Neural cell (in vitro differentiated cells): ENCODE measurements at regions not wholly inside any gene's neighbourhood (a gene's known extent, or its start where the extent isn't known, plus 50 kb on each side); places are given as distances from the start of the nearest gene placed in this dataset.

Source experiments
- H2AFZ ChIP-seq: fragments of 200-600, 300-800 bp; sonication (generic), shearing (Covaris generic); 2 replicates; pipeline ENCODE4 v1.6.0; 2014; ENCODE audit warnings: low read depth, mild to moderate bottlenecking, antibody characterized with exemption, low read length, moderate library complexity
- H3F3A ChIP-seq: fragments of 200-600 bp; shearing (Covaris generic); 2 replicates; pipeline ENCODE4 v1.6.1; 2016; ENCODE audit warnings: mild to moderate bottlenecking, moderate library complexity, mixed read lengths, antibody characterized with exemption, low read length; ENCODE audit not compliant: insufficient read depth, poor library complexity, severe bottlenecking
- H3K27ac ChIP-seq: fragments of 200-600, 300-800 bp; sonication (generic), shearing (Covaris generic); 2 replicates; pipeline ENCODE4 v1.5.1; 2014; ENCODE audit warnings: mild to moderate bottlenecking, low read length, moderate library complexity
- H3K27me3 ChIP-seq: fragments of 300-800, 200-600 bp; sonication (generic), shearing (Covaris generic); 2 replicates; pipeline ENCODE4 v1.6.0; 2014; ENCODE audit warnings: mild to moderate bottlenecking, low read depth, low read length, moderate library complexity; ENCODE audit not compliant: insufficient read depth
- H3K36me3 ChIP-seq: fragments of 300-800, 200-600 bp; sonication (generic), shearing (Covaris generic); 2 replicates; pipeline ENCODE4 v1.5.1; 2014; ENCODE audit warnings: mild to moderate bottlenecking, antibody characterized with exemption, low read length, moderate library complexity; ENCODE audit not compliant: insufficient read depth
- H3K4me2 ChIP-seq: fragments of 300-800, 200-600 bp; sonication (generic), shearing (Covaris generic); 2 replicates; pipeline ENCODE4 v1.6.0; 2014; ENCODE audit warnings: mild to moderate bottlenecking, low read length
- H3K4me3 ChIP-seq: fragments of 300-800, 200-600 bp; sonication (generic), shearing (Covaris generic); 2 replicates; pipeline ENCODE4 v1.5.1; 2014; ENCODE audit warnings: mild to moderate bottlenecking, low read length, moderate library complexity
- H3K79me2 ChIP-seq: fragments of 200-600 bp; shearing (Covaris generic); replicated peaks from 2 replicates; pipeline ENCODE4 v1.6.0; 2014; ENCODE audit warnings: mild to moderate bottlenecking, low read length, moderate library complexity; ENCODE audit not compliant: insufficient read depth
- H3K9ac ChIP-seq: fragments of 300-800, 200-600 bp; sonication (generic), shearing (Covaris generic); 2 replicates; pipeline ENCODE4 v1.6.1; 2016; ENCODE audit warnings: mild to moderate bottlenecking, low read length, mixed read lengths
- H3K9me2 ChIP-seq: fragments of 200-600 bp; shearing (Covaris generic); 2 replicates; pipeline ENCODE4 v1.6.1; 2016; ENCODE audit warnings: mild to moderate bottlenecking, low read length, mixed read lengths; ENCODE audit not compliant: insufficient read depth
- H3K9me3 ChIP-seq: fragments of 200-600, 300-800 bp; sonication (generic), shearing (Covaris generic); 2 replicates; pipeline ENCODE4 v1.6.1; 2016; ENCODE audit warnings: mild to moderate bottlenecking, mixed run types, low read length, moderate library complexity, mixed read lengths
- H4K20me1 ChIP-seq: fragments of 200-600 bp; shearing (Covaris generic); 2 replicates; pipeline ENCODE4 v1.6.1; 2016; ENCODE audit warnings: mild to moderate bottlenecking, mixed run types; ENCODE audit not compliant: insufficient read depth
- EP300 ChIP-seq: fragments of 450-650 bp; conservative IDR thresholded peaks from 2 replicates; pipeline ENCODE4 v1.6.1; 2014; ENCODE audit warnings: antibody characterized with exemption, mild to moderate bottlenecking, moderate library complexity; ENCODE audit not compliant: poor library complexity, severe bottlenecking
- EZH2 ChIP-seq: fragments of 200-600, 300-800 bp; shearing (Covaris generic), sonication (generic); IDR thresholded peaks from 2 replicates; pipeline ENCODE4 v1.6.1; 2014; ENCODE audit warnings: antibody characterized with exemption, low read length, borderline replicate concordance, mild to moderate bottlenecking; ENCODE audit not compliant: insufficient read depth, poor library complexity, severe bottlenecking
- MXI1 ChIP-seq: fragments of 450-650 bp; conservative IDR thresholded peaks from 2 replicates; pipeline ENCODE4 v1.6.1; 2014; ENCODE audit warnings: antibody characterized with exemption, mild to moderate bottlenecking; ENCODE audit not compliant: poor library complexity, severe bottlenecking
- POLR2AphosphoS5 ChIP-seq: IDR thresholded peaks from 2 replicates; pipeline ENCODE4 v1.6.1; 2012
- RAD21 ChIP-seq: fragments of 450-650 bp; conservative IDR thresholded peaks from 2 replicates; pipeline ENCODE4 v1.6.1; 2014; ENCODE audit warnings: antibody characterized with exemption, mild to moderate bottlenecking, moderate library complexity
- SMC3 ChIP-seq: fragments of 450-650 bp; conservative IDR thresholded peaks from 2 replicates; pipeline ENCODE4 v1.6.1; 2014; ENCODE audit warnings: antibody characterized with exemption, mild to moderate bottlenecking, moderate library complexity; ENCODE audit not compliant: poor library complexity
- TAF1 ChIP-seq: IDR thresholded peaks from 2 replicates; pipeline ENCODE4 v1.6.1; 2012; ENCODE audit warnings: low read depth
- TF ChIP-seq, protein P1 (sequence below): IDR thresholded peaks from 2 replicates; pipeline ENCODE4 v1.6.1; 2012; ENCODE audit warnings: borderline replicate concordance
- TF ChIP-seq, protein P2 (sequence below): fragments of 450-650 bp; IDR thresholded peaks from 2 replicates; pipeline ENCODE4 v1.5.1; 2014; ENCODE audit warnings: antibody characterized with exemption, mild to moderate bottlenecking, moderate library complexity; ENCODE audit not compliant: poor library complexity, severe bottlenecking

DNA sequence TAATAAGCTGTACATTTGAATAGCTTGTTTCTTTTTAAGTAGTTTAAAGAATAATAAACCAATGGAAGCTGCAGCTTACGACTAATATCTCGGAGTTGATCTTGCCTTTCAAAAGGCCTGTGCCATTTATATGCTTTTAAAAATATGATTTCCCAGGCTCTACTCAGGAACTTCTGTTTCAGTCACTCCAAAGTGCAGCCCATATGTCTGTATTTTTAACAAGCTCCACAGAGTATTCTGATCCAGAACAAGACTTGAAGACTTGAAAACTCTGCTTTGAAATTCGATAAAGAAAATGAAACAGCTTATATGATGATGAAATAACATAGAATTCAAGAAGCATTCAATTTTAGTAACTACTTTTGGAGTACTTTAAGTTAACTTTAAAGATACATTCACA, 79.1 kb upstream of the PLPPR4 start:
- Histone ChIP-seq H3K9me3 (no peaks in the 10 kb centered on the region), H2AFZ (no peak overlapping the region), H3K27ac (no peak overlapping the region), H4K20me1 (no peaks in the 10 kb centered on the region), H3K79me2 (no peaks in the 10 kb centered on the region), H3K4me3 (no peak overlapping the region), H3K36me3 (no peaks in the 10 kb centered on the region), H3K4me2 (no peak overlapping the region), H3F3A (no peaks in the 10 kb centered on the region), H3K9ac (no peak overlapping the region), H3K27me3 (no peaks in the 10 kb centered on the region), H3K9me2 (no peaks in the 10 kb centered on the region)
- no peak for TF ChIP-seq EP300
- no peak for TF ChIP-seq POLR2AphosphoS5

DNA sequence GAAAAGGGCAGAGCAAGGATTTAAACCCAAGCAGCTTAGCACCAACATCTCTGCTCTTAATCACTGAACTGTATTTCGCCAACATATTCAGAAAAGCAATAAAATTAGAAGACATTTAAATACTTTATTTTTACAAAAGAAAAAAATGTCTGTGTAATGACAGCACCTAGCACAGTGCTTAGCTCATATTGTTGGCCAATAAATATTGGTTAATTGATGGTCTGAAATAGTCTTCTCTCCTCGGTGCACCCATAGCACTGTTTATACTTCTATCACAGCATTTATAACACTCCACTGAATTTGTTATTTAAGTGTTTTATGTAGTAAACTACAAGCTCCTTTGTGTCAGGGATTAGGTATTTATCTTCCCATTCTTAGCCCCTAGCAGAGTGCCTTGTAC, 70.9 kb upstream of the PLPPR4 start:
- H3K79me2 ChIP-seq, result no peaks in the 10 kb centered on the region
- no peaks in the 10 kb centered on the region for H3K36me3 ChIP-seq
- H3K27ac ChIP-seq, result no peak overlapping the region
- H3K27me3 ChIP-seq, result no peaks in the 10 kb centered on the region
- no peak overlapping the region for H3K4me3 ChIP-seq
- no peak for TF ChIP-seq RAD21
- TF ChIP-seq POLR2AphosphoS5, result no peak
- no peak for TF ChIP-seq TAF1
- no peak for TF ChIP-seq EZH2
- TF ChIP-seq, protein P1, sequence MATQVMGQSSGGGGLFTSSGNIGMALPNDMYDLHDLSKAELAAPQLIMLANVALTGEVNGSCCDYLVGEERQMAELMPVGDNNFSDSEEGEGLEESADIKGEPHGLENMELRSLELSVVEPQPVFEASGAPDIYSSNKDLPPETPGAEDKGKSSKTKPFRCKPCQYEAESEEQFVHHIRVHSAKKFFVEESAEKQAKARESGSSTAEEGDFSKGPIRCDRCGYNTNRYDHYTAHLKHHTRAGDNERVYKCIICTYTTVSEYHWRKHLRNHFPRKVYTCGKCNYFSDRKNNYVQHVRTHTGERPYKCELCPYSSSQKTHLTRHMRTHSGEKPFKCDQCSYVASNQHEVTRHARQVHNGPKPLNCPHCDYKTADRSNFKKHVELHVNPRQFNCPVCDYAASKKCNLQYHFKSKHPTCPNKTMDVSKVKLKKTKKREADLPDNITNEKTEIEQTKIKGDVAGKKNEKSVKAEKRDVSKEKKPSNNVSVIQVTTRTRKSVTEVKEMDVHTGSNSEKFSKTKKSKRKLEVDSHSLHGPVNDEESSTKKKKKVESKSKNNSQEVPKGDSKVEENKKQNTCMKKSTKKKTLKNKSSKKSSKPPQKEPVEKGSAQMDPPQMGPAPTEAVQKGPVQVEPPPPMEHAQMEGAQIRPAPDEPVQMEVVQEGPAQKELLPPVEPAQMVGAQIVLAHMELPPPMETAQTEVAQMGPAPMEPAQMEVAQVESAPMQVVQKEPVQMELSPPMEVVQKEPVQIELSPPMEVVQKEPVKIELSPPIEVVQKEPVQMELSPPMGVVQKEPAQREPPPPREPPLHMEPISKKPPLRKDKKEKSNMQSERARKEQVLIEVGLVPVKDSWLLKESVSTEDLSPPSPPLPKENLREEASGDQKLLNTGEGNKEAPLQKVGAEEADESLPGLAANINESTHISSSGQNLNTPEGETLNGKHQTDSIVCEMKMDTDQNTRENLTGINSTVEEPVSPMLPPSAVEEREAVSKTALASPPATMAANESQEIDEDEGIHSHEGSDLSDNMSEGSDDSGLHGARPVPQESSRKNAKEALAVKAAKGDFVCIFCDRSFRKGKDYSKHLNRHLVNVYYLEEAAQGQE, result no peak
- H3K9me2 ChIP-seq, result no peaks in the 10 kb centered on the region
- no peak overlapping the region for H3K9ac ChIP-seq
- no peaks in the 10 kb centered on the region for H3F3A ChIP-seq
- H4K20me1 ChIP-seq, result no peaks in the 10 kb centered on the region
- H3K4me2 ChIP-seq, result no peak overlapping the region
- no peak overlapping the region for H2AFZ ChIP-seq
- H3K9me3 ChIP-seq, result no peaks in the 10 kb centered on the region

DNA sequence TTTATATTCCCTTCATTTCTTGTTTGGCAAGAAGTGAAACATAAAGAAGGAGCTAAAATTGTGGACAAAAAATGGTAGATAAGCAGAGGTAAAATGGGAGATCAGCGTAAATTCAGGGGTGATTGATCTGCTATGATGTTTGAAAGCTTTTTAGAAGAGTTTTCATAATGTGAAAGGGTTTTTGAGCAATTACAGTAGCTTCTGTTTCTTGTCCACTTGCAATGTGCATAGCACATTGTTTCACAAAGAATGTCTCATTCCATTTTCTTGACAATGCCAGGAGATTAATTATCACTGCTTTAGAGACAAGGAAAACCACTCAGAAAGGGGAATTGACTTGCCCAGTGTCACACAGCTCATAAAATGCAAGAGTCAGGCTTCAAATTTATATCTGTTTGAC, 65.9 kb upstream of the PLPPR4 start:
- Histone ChIP-seq H3F3A (no peaks in the 10 kb centered on the region), H3K27ac (no peak overlapping the region), H3K79me2 (no peaks in the 10 kb centered on the region), H2AFZ (no peak overlapping the region), H3K4me2 (no peak overlapping the region), H3K9ac (no peak overlapping the region), H3K27me3 (no peaks in the 10 kb centered on the region), H4K20me1 (no peaks in the 10 kb centered on the region), H3K9me3 (no peaks in the 10 kb centered on the region), H3K4me3 (no peak overlapping the region), H3K9me2 (no peaks in the 10 kb centered on the region), H3K36me3 (no peaks in the 10 kb centered on the region)
- no peak for TF ChIP-seq MXI1
- no peak for TF ChIP-seq EP300
- no peak for TF ChIP-seq POLR2AphosphoS5
- TF ChIP-seq EZH2, result no peak
- TF ChIP-seq, protein P1, result no peak
- TF ChIP-seq TAF1, result no peak
- no peak for TF ChIP-seq RAD21
- no peak for TF ChIP-seq SMC3
- TF ChIP-seq, protein P2, sequence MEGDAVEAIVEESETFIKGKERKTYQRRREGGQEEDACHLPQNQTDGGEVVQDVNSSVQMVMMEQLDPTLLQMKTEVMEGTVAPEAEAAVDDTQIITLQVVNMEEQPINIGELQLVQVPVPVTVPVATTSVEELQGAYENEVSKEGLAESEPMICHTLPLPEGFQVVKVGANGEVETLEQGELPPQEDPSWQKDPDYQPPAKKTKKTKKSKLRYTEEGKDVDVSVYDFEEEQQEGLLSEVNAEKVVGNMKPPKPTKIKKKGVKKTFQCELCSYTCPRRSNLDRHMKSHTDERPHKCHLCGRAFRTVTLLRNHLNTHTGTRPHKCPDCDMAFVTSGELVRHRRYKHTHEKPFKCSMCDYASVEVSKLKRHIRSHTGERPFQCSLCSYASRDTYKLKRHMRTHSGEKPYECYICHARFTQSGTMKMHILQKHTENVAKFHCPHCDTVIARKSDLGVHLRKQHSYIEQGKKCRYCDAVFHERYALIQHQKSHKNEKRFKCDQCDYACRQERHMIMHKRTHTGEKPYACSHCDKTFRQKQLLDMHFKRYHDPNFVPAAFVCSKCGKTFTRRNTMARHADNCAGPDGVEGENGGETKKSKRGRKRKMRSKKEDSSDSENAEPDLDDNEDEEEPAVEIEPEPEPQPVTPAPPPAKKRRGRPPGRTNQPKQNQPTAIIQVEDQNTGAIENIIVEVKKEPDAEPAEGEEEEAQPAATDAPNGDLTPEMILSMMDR, result no peak
